VCaP (cell line): ENCODE measurements at regions not wholly inside any gene's neighbourhood (a gene's known extent, or its start where the extent isn't known, plus 50 kb on each side); places are given as distances from the start of the nearest gene placed in this dataset.

Experiments used
- H3K27ac ChIP-seq: fragments of 450-650 bp; 2 replicates; pipeline ENCODE4 v1.5.1; 2017
- CTCF ChIP-seq: fragments of 450-650 bp; conservative IDR thresholded peaks from 2 replicates; pipeline ENCODE4 v1.5.1; 2017; ENCODE audit warnings: mild to moderate bottlenecking, moderate library complexity

GRCh38 chr17:51435171-51435552 is 174.8 kb downstream of the UTP18 start:
- TF ChIP-seq CTCF, result no peak
- no peak overlapping the region; the same call in 1 of the 2 replicates for H3K27ac ChIP-seq

GRCh38 chr17:51435641-51436091 is 175.3 kb downstream of the UTP18 start:
- peak overlapping the region; percentile 20; the same call in 1 of the 2 replicates for H3K27ac ChIP-seq
- TF ChIP-seq CTCF, result peak; percentile 75

- peak overlapping the region; percentile 23 for H3K27ac ChIP-seq
- TF ChIP-seq CTCF, result no peak
Observed at GRCh38 chr17:51439395-51440229, 179.3 kb downstream of the UTP18 start.

- H3K27ac ChIP-seq, result no peak overlapping the region
- TF ChIP-seq CTCF, result no peak
Observed at GRCh38 chr17:51441431-51441830, 181.1 kb downstream of the UTP18 start.

- no peak for TF ChIP-seq CTCF
- no peak overlapping the region for H3K27ac ChIP-seq
Observed at GRCh38 chr17:51442088-51442865, 181.9 kb downstream of the UTP18 start.

- no peak for TF ChIP-seq CTCF
- H3K27ac ChIP-seq, result no peak overlapping the region
Observed at GRCh38 chr17:51443646-51444045, 183.3 kb downstream of the UTP18 start.

GRCh38 chr17:51445946-51446345 is 185.6 kb downstream of the UTP18 start:
- no peak overlapping the region for H3K27ac ChIP-seq
- TF ChIP-seq CTCF, result no peak
